ENCODE measurements at regions not wholly inside any gene's neighbourhood (a gene's known extent, or its start where the extent isn't known, plus 50 kb on each side); places are given as distances from the start of the nearest gene placed in this dataset.

- TF ChIP-seq ZNF318 (IDR thresholded peaks at IDR 0.05; ENCODE audit: borderline replicate concordance in 1 of 2, low read depth in 1 of 2) (no peak), ZNF24 (IDR thresholded peaks at IDR 0.05) (no peak), ZNF511 (CRISPR knock-in tag; IDR thresholded peaks at IDR 0.05) (no peak), ZNF174 (CRISPR knock-in tag; IDR thresholded peaks at IDR 0.05) (no peak)
Observed at GRCh38 chr6:164523087-164523654, 786.2 kb downstream of the C6orf118 start (continued).

Measured in K562 (cell line).